Kidney (tissue), 13 donors: ENCODE measurements at regions not wholly inside any gene's neighbourhood (a gene's known extent, or its start where the extent isn't known, plus 50 kb on each side); places are given as distances from the start of the nearest gene placed in this dataset.

Experiments
- DNase-seq, 5 donors: peaks; one replicate each; pipeline ENCODE4 v3.0.0-alpha.2; 2013 to 2020
- FAIRE-seq: peaks from 2 replicates; lab custom pipeline; 2012; peaks lifted over from hg19 to GRCh38; lab: Jason Lieb, UNC
- H3K27ac ChIP-seq, 2 donors: one replicate each; pipeline ENCODE4 v1.7.0; 2013; ENCODE audit warnings: low read depth in 2 of 2, low read length in 2 of 2, inconsistent platforms in 1 of 2
- H3K27me3 ChIP-seq: one replicate; pipeline ENCODE4 v1.7.1; 2013; ENCODE audit warnings: low read length, inconsistent platforms; ENCODE audit not compliant: control insufficient read depth, insufficient read depth
- H3K36me3 ChIP-seq, 3 donors: one replicate each; pipeline versions ENCODE4 v1.7.0 to v1.7.1; 2013; ENCODE audit warnings: low read length in 3 of 3, control low read depth in 1 of 3, inconsistent platforms in 1 of 3; ENCODE audit not compliant: insufficient read depth in 3 of 3, control insufficient read depth in 2 of 3
- H3K4me1 ChIP-seq, 3 donors: one replicate each; pipeline versions ENCODE4 v1.7.0 to v1.7.1; 2013; ENCODE audit warnings: low read length in 3 of 3, inconsistent platforms in 1 of 3, low read depth in 1 of 3; ENCODE audit not compliant: control insufficient read depth in 2 of 3, insufficient read depth in 2 of 3
- H3K4me3 ChIP-seq, 3 donors: one replicate each; pipeline versions ENCODE4 v1.7.0 to v1.8.1; 2013; ENCODE audit warnings: low read length in 3 of 3, control low read depth in 1 of 3, inconsistent platforms in 1 of 3
- H3K9ac ChIP-seq, 3 donors: one replicate each; pipeline versions ENCODE4 v1.7.0 to v1.7.1; 2013; ENCODE audit warnings: low read length in 3 of 3, control low read depth in 1 of 3, inconsistent platforms in 1 of 3
- H3K9me3 ChIP-seq, 3 donors: one replicate each; pipeline versions ENCODE4 v1.7.0 to v1.7.1; 2013; ENCODE audit warnings: low read length in 3 of 3, control low read depth in 1 of 3, inconsistent platforms in 1 of 3; ENCODE audit not compliant: control insufficient read depth in 2 of 3, insufficient read depth in 1 of 3
- CTCF ChIP-seq: IDR thresholded peaks from 3 replicates; pipeline ENCODE4 v1.5.1; 2012; ENCODE audit warnings: mild to moderate bottlenecking, moderate library complexity, borderline replicate concordance; ENCODE audit not compliant: insufficient read depth; ENCODE audit errors: extremely low read depth
- intact Hi-C: fragments of 100-400 bp; cut with DNase I; formaldehyde crosslinking; loops from one replicate; pipeline ENCODE4 v1.11.1; 2022
- donor health status: control.
- donor health status: control.
- donor health status: control.
- donor health status: control.
- donor health status: control.
- donor health status: DM: yes; HTN: yes; CAD: no.
- donor health status: Normal renal cell carcinoma (clear cell type).

GRCh38 chr10:70993051-70993450, 104.7 kb upstream of the PCBD1 start:
- intact Hi-C loops: no loop called here
- no peak for TF ChIP-seq CTCF
- FAIRE-seq: no peak
- Histone ChIP-seq H3K27me3 (no peaks in the 10 kb centered on the region), H3K9me3 (no peaks in the 10 kb centered on the region), H3K9ac (no peak overlapping the region), H3K36me3 (no peaks in the 10 kb centered on the region), H3K27ac (no peak overlapping the region), H3K4me1 (no peaks in the 10 kb centered on the region), H3K4me3 (no peak overlapping the region)
- DNase-seq: no peak

GRCh38 chr10:70996549-70996948, 108.2 kb upstream of the PCBD1 start:
- no peaks in the 10 kb centered on the region for H3K27me3 ChIP-seq
- H3K9me3 ChIP-seq: no peaks in the 10 kb centered on the region
- no peak overlapping the region for H3K27ac ChIP-seq
- no peak overlapping the region for H3K4me3 ChIP-seq
- intact Hi-C loops: no loop called here
- TF ChIP-seq CTCF: no peak
- H3K36me3 ChIP-seq: no peaks in the 10 kb centered on the region
- H3K9ac ChIP-seq: no peak overlapping the region
- H3K4me1 ChIP-seq: no peaks in the 10 kb centered on the region
- DNase-seq (no peak), FAIRE-seq (no peak)

- FAIRE-seq (no peak), DNase-seq (no peak)
- TF ChIP-seq CTCF: no peak
- Histone ChIP-seq H3K27me3 (no peaks in the 10 kb centered on the region), H3K9me3 (no peaks in the 10 kb centered on the region), H3K4me1 (no peaks in the 10 kb centered on the region), H3K36me3 (no peaks in the 10 kb centered on the region), H3K27ac (no peak overlapping the region), H3K9ac (no peak overlapping the region), H3K4me3 (no peak overlapping the region)
- intact Hi-C loops: no loop called here
Measured at GRCh38 chr10:70997236-70997635, 108.9 kb upstream of the PCBD1 start.

GRCh38 chr10:70998086-70998485, 109.7 kb upstream of the PCBD1 start:
- Histone ChIP-seq H3K27me3 (no peaks in the 10 kb centered on the region), H3K9me3 (no peaks in the 10 kb centered on the region), H3K4me1 (no peaks in the 10 kb centered on the region), H3K4me3 (no peak overlapping the region), H3K36me3 (no peaks in the 10 kb centered on the region), H3K27ac (no peak overlapping the region), H3K9ac (no peak overlapping the region)
- intact Hi-C loops: no loop called here
- TF ChIP-seq CTCF: no peak
- DNase-seq (peak in 3 of 5 donors; percentile 28 to 41 (median 33)), FAIRE-seq (no peak)
